Fibroblast of lung (primary cell): ENCODE measurements at regions not wholly inside any gene's neighbourhood (a gene's known extent, or its start where the extent isn't known, plus 50 kb on each side); places are given as distances from the start of the nearest gene placed in this dataset.

Experiments
- EZH2 ChIP-seq: IDR thresholded peaks from 2 replicates; pipeline ENCODE4 v1.5.1; 2012; ENCODE audit warnings: low read length, control low read depth, mild to moderate bottlenecking; ENCODE audit errors: missing control alignments
- TF ChIP-seq, protein P1 (sequence below), 2 donors: IDR thresholded peaks in 1 of 2; conservative IDR thresholded peaks in 1 of 2; 1 replicate in 1 of 2; 2 replicates in 1 of 2; pipeline ENCODE4 v1.5.1; 2011 to 2012; ENCODE audit warnings: low read length in 2 of 2, control low read depth in 1 of 2, inconsistent platforms in 1 of 2, low read depth in 1 of 2, mild to moderate bottlenecking in 1 of 2

DNA sequence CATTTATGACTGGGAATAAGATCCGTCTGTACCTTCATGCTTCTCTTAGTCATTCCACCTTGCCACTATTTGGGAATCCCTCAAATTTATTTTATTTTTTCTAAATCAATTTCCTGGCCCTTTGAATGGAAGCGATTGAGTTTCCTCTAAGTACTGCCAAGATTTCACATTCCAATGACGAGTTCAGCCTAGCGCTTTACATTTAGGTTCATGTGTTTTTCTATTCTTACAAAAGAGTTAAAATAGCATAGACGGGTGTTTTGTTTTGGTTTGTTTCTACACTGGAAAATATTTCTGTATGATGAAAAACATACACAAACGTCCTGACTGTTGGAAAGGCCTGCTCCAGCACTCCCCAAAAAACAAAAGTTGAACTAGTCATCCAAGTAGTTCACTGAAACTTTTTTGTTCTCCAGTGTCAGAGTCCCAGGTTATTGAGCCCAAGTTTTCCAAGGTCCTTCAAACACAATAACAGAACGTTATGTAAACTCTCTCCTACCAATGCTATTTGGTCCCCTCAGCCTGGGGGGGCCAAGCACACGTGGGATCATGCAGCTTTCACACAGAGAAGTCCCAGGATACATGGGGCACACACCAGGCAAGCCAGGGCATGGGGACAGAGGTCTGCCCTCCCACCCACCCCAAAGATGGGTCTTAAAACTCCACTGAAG is 74.8 kb upstream of the FOXN3 start:
- TF ChIP-seq, protein P1, sequence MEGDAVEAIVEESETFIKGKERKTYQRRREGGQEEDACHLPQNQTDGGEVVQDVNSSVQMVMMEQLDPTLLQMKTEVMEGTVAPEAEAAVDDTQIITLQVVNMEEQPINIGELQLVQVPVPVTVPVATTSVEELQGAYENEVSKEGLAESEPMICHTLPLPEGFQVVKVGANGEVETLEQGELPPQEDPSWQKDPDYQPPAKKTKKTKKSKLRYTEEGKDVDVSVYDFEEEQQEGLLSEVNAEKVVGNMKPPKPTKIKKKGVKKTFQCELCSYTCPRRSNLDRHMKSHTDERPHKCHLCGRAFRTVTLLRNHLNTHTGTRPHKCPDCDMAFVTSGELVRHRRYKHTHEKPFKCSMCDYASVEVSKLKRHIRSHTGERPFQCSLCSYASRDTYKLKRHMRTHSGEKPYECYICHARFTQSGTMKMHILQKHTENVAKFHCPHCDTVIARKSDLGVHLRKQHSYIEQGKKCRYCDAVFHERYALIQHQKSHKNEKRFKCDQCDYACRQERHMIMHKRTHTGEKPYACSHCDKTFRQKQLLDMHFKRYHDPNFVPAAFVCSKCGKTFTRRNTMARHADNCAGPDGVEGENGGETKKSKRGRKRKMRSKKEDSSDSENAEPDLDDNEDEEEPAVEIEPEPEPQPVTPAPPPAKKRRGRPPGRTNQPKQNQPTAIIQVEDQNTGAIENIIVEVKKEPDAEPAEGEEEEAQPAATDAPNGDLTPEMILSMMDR (conservative IDR thresholded peaks at IDR 0.05 in 1 of 2, IDR thresholded peaks at IDR 0.05 in 1 of 2; ENCODE audit: low read depth in 1 of 2, low read length in 2 of 2), result no peak
- TF ChIP-seq EZH2, result no peak
